GM19328 (cell line): ENCODE measurements at regions not wholly inside any gene's neighbourhood (a gene's known extent, or its start where the extent isn't known, plus 50 kb on each side); places are given as distances from the start of the nearest gene placed in this dataset.

Experiments used
- ATAC-seq: cut with Tn5 transposase; IDR thresholded peaks from one replicate; pipeline ENCODE4 v1.9.1; 2021; ENCODE audit warnings: mild to moderate bottlenecking, moderate library complexity; ENCODE audit not compliant: unreplicated experiment

GRCh38 chr10:43963379-43963778, 314.7 kb upstream of the ZNF32 start:
- ATAC-seq, result no peak

DNA sequence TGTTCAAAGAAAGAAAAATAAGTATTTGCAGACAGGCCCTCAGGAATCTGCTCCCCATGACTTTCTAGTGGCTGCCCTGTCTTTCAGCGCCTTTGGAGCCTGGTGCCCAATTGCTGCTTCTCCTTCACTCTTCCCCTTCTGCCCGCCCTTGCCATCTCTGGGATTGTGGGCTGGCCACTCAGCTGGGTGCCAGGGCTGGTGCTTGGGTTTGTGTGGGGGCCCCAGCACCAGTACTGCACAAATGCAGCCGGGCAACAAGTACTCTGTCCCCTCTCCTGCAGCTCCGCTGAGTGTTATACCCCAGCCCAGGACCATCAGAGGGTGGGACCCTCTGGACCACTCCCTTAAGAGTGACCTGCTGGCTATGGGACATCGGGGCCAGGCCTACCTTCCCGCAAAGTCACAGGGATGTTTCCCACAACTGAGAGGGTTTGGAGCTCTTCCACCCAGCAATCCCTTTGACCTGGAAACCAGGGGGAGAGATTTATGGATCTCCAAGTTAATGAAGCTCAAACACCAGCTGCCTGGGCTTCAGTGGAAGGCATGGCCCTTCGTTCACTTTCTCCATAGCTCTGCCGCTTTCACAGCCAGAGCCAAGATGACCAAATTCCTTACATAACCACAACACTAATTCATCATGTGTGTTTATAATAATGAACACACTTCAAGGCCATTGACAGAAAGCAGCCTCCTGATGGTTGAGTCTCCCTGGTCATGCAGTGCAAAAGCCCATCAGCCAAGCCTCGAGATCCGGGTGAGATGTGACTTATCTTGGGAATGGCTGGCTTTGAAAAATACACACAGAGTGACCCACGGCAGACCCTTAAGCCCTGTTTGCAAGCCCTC, 313.9 kb upstream of the ZNF32 start:
- ATAC-seq, result no peak

DNA sequence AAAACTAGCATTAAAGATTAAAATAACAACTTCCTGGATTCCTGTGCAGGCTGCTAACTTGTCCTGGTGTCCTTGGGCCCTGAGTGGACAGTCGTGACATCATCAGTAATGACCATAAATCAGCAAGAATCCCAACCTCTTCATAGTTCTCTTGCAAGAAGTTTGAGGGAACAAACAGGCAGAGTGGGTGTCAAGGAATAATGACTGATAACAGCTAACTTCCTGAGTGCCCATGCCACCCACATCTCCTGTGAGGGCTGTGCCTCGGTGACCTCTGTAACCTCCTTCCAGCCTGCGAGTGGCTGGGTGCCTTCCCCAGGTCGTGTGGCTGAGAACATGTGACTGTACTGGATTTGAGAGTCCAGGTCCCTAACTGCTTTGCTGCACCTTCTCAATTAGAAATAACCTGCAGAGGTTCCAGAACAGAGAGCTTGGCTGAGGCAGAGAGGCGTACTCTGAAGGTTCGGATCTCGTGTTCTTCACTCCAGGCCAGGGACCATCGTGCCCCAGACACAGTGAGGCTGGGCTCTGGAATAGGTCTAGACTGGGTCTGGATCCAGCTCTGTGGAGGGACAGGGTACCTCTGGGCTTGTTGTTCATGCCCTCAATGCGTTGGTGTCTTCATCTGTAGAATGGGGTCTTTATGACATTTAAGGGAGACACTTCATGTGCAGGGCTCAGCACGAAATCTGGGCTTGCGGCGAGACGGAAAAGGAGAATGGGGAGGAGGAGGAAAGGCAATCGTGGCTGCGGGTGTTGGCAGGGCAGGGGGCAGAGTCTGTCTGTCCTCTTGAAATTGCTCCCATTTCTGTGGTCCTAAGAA, 313.1 kb upstream of the ZNF32 start:
- ATAC-seq, result no peak

- ATAC-seq, result no peak
These were observed 312.3 kb upstream of the ZNF32 start for GRCh38 chr10:43960981-43961380.

DNA sequence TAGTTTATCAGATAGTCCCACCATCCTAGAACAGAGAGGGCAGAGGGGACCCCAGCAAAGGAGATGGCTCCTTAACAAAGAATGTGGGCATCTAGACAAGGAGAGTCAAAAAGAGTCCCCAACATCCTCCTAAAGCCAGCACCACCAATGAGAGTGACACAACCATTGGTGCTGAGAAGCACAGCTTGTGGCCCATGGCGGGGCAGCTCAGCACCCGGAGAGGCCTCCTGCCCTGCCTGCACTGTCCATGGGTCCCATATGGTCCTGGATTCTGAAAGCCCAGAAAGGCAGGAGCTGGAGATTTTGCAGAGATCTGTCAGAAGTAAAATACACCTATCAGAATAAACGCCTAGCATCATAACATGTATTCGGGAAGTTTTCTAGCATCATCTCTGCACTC, 311.8 kb upstream of the ZNF32 start:
- no peak for ATAC-seq

DNA sequence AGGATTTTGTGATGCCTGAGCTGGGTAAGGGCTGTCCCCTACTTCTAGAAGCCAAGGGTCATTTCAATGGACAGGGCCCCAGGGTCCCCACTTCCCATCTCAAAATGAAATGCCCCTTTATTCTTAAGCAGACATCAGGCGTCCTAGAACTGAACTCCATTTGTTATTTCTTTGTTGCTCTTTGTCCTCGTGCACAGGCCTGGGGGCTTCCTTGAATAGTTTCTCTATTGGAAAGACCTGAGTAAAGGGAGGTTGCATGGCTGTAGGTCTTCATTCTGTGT, 311.4 kb upstream of the ZNF32 start:
- no peak for ATAC-seq

- no peak for ATAC-seq
These were observed 310.9 kb upstream of the ZNF32 start for GRCh38 chr10:43959364-43960134.

GRCh38 chr10:43958964-43959363, 310.3 kb upstream of the ZNF32 start:
- no peak for ATAC-seq

GRCh38 chr10:43958071-43958432, 309.4 kb upstream of the ZNF32 start:
- ATAC-seq, result no peak

- ATAC-seq, result no peak
These were observed 308.8 kb upstream of the ZNF32 start for GRCh38 chr10:43957267-43958070.

GRCh38 chr10:43955978-43956377, 307.3 kb upstream of the ZNF32 start:
- ATAC-seq, result no peak

- no peak for ATAC-seq
These were observed 306.4 kb upstream of the ZNF32 start for GRCh38 chr10:43955002-43955596.

GRCh38 chr10:43953672-43954071, 305.0 kb upstream of the ZNF32 start:
- no peak for ATAC-seq

DNA sequence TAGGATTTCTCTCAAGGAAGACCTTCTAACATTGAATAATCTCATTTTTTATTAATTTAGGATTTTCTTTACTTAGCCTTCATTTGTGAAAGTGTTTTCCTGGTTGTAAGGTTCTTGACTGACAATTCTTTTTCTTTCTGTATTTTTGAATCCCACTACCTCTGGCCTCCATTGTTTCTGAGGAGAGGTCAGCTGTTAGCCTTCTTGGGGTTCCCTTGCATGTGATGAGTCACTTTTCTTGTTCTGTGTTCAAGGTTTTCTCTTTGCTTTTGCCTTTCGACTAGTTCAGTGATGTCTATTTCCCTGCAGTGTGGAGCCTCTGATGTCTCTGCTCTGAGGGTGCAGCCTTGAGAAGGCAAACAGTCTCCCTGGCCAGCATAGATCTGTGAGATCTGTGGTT, 304.1 kb upstream of the ZNF32 start:
- ATAC-seq, result no peak

DNA sequence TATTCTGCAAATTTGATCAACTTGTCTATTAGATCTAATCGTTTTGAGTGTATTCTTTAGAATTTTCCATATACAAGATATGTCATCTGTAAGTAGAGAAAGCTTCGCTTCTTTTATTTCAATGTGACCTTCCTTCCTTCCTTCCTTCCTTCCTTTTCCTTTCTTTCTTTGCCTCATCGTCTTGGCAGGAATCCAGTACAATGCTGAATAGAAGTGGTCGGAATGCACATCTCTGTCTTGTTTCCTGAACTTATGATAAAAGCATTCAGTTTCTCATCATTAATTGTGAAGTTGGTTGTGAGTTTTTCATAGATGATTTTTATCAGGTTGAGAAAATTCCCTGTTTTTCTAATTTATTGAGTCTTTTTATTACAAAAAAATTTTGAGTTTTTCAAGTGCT, 300.7 kb upstream of the ZNF32 start:
- no peak for ATAC-seq

DNA sequence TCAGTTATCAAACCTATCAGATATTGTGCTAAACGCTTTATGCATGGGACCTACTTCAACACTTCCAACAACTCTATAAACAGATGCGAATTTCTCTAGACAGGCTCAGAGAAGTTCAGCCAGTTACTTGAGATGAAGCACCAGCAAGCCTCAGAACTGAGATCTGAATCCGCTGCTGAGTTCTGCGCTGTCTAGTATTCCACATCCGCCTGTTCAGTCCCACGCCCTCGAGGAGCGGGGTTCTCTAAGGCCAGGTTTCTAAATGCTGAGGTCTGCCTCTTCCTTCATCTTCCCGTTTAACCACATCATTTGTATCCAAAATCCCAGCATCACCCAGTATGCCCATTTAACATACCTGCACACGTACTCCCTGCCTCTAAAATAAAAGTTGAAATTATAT, 297.8 kb upstream of the ZNF32 start:
- no peak for ATAC-seq

DNA sequence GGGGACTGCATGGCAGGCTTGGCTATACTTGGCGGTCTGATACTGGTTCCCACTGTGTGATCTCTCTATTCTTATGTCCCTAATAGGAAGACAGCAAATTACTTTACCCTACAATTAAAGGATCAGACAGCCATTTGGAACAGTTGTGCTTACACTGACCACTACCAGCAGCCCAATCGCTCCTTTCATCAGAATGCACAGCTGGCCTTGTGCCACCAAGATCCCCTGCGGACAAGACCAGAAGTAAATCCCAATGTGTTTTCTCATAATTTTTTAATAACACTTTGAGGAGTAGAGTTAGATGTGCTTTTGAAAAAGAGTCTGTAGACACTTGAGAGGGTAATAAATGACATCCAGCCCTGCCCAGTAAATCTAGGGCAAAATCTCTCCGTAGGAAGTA, 297.2 kb upstream of the ZNF32 start:
- ATAC-seq, result no peak

- no peak for ATAC-seq
These were observed 296.5 kb upstream of the ZNF32 start for GRCh38 chr10:43945094-43945730.

- no peak for ATAC-seq
These were observed 295.9 kb upstream of the ZNF32 start for GRCh38 chr10:43944381-43945093.
